ENCODE measurements at regions not wholly inside any gene's neighbourhood (a gene's known extent, or its start where the extent isn't known, plus 50 kb on each side); places are given as distances from the start of the nearest gene placed in this dataset.

DNA sequence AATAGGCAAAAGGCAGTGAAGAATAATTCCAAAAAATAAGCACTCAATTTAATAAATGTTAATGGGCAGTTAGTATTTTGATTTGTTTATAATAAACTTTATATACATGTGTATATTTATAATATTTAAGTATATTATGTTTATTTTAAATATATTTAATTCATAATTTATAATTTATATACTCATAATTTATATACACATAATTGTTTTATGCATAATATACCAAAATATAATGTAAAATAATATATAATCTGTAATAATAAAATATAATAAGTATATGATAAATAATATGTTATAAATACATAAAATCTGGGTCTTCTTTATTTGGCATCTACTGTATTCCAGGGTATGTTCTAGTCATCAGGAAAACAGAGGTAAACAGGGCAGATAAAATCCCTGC is 100.2 kb upstream of the ARID2 start:
- no peak for DNase-seq (ENCODE audit: low read depth)

DNA sequence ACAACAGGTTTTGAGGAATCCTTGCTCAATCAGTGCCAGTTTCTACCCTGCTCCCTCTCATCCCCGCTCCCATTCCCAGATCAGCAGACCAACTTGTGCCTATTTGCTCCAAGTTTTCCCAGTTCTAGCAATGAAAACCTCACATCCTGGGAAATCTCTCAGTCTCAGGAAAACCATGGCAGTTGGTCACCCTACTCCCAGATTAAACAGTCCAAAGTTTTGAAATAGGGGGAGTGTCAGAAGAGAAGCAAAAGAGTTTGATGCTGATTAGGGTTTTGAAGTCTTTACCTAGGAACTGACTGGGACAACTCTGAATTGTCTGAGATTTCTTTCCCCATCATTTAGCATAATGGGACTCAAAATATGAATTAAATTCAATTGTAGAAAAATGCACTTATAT is 95.8 kb upstream of the ARID2 start:
- DNase-seq (ENCODE audit: low read depth): no peak

DNA sequence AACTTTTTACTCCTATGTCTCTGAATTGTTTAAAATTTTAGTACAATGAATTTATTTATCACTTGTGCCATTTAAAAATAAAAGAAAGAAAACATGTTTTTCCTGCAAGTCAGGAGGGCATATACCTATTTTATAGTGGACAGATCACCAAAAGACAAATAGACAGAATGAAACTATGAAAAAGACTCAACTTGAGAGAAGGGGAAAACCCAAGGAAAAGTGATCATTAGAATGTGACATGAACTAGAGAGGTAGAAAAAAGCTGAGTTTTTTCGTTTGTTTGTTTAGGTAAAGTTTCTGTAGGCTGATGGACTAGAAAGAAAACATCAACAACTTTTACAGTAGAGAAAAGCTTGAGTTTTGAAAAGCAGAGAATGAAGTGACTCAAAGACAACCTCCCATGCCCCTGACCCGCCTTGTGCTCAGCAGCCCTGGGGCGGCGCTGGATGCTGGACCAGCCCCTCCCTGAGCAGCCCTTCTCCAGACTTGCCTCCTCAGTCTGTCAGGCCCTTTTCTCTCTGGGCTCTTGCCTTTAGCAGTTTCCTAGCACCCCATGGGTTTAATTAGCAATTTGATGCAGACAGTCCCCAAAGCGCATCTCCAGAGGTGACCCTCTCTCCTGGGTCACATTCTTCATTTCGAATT is 95.1 kb upstream of the ARID2 start:
- DNase-seq (ENCODE audit: low read depth): no peak

DNA sequence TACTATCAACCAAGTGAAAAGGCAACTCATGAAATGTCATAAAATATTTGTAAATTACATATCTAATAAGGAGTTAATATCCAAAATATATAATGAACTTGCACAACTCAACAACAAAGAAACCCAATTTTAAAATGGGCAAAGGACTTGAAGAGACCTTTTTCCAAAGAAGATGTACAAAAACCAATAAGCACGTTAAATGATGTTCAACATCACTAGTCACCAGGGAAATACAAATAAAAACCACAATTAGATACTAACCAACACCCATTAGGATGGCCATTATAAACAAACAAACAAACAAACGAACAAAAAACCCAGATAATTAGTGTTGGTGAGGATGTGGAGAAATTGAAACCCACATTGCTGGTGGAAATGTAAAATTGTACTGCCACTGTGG is 92.3 kb upstream of the ARID2 start:
- no peak for DNase-seq (ENCODE audit: low read depth)

DNA sequence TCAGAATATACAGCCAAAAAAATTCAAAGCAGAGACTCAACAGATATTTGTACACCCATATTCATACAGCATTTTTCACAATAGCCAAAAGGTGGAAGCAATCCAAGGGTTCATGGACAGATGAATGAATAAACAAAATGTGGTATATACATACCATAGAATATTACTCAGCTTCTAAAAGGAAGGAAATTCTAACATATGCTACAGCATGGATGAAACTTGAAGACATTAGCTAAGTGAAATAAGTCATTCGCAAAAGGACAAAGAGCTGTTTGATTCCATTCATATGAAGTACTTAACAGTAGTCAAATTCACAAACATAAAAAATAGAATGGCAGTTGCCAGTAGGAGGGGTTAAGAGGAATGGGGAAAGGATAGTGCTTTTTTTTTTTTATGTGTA is 91.8 kb upstream of the ARID2 start:
- no peak for DNase-seq (ENCODE audit: low read depth)

DNA sequence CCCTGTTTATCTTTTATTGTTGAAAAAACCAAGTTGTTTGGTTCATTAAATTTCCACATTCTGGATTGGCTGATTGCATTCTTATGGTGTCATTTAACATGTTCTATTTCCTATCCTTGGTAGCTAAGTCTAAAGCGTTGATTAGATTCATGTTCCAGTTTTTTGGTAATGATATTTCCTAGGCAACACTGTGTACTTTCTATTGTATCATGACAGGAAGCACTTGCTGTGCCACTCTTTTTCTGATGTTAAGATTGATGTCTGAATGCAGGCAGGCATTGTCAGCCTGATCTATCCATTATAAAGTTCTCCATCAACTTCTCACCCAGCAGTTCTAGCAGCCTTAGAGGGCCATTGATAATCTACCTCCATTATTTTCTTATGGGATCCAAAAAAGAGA is 91.1 kb upstream of the ARID2 start:
- no peak for DNase-seq (ENCODE audit: low read depth)

DNA sequence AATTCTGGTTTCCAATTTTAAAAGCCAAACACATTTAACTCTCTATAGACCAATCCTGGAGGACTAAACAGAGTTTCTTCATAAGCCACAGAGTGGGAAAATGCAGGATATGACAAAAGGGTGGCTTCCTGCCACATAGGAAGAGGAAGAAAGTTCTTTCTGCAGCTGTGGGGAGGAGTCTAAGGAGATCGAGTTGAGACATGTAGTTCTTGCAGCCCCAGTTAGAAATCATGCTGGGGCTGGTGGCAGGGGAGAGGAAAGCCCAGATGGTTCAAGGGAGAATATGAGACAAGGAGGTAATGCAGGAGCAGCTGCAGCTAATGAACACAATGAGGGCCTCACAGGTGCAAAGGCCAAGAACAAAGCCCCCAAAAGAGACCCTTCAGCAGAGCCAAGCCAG is 85.0 kb upstream of the ARID2 start:
- DNase-seq (ENCODE audit: low read depth): no peak

DNA sequence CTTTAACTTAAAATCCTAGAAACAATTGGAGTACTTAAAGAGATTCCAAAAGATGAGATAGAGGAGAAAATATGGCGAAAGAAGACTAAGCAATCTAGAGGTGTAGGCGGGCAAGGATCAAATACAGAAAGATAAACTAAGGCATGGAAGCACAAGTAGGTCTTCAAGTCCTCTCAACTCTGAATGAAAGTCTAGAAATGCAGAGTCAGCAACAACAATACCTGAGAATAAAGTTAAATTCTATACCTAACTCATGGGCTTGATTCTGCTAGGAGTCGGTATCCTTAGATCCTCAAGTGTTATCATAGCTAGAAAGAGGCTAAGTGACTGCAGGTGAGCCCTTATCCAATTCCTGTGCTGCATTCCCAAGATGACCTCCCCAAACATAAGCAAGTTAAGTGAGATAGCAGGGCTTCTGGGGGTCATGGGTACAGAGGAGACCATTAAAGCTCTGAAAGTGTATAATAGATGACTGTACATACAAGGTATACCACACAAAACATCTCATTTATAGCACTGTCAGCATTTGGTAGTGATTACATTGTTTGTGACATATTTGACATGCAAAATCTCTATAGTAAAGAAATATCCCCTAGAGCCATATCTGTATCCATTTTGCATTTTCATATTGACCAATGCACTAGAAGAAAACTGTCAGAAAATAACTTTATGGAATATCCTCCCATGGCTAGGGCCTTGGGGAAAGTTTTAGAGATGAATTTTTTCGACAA is 82.5 kb upstream of the ARID2 start:
- DNase-seq (ENCODE audit: low read depth): no peak

DNA sequence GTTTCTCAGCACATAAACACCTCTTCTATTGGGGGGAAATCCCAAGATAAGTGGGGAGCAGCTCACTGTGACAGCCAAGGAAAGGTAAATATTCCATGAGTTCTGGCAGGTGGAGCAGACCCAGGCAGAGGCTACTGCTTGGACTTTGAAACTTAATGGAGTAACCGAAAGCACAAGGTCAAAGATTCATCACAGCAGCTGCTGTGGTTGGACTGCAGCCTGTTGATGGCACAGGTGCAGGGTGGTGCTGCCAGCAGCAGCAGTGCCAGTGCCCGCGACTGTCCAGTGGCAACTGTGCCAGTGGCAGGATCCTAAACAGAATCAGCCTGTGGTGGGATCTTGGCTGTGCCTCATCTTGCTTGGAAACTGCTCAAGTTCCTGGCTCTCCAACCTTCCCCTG is 81.4 kb upstream of the ARID2 start:
- DNase-seq (ENCODE audit: low read depth): no peak

DNA sequence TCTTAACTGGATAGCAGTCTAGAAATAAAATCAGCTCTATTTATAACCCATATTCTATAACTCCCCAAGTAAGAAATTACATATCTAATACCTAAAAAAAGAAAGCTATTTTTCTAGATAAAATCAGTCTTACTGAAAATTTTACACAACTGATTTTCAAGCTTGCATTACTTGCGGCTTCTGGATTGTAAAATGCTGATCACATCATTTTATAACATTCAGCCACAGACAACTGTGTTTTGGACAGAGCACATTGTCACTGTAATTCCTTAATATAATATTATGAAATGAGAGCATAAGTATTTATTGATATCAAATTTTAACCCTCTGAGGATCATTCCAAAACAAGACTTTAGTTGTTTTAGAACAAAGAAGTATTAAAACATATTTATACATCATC is 78.5 kb upstream of the ARID2 start:
- no peak for DNase-seq (ENCODE audit: low read depth)

DNA sequence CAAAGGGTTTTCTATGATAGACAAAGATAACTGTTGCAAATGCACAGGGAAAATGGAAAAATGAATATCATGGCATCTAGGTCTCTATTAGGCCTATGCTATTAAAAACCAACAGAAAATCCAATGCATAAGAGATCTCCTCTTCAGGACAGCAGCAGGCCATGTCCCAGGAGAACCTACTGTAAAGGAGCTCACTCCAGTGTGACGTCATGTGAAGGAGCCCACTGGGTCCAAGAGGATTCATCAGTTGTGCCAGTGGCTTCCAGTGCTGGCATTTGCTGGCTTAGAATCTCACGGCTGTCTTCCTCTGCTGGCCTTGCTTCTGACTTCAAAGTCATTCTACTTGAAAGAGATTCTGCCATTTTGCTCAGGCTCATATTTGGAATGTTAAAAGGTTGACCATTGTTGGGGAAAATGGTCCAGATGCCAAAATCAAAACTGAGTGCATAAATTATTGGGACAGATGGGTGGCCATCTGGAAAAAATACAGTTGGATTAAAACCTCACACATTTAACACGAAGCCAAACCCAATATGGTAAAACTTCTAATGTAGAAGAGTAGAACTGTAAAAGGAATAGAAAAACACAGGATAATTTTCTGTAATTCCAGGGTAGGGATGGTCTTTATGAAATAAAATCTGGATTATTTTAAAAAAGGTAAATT is 75.4 kb upstream of the ARID2 start:
- DNase-seq (ENCODE audit: low read depth): no peak

DNA sequence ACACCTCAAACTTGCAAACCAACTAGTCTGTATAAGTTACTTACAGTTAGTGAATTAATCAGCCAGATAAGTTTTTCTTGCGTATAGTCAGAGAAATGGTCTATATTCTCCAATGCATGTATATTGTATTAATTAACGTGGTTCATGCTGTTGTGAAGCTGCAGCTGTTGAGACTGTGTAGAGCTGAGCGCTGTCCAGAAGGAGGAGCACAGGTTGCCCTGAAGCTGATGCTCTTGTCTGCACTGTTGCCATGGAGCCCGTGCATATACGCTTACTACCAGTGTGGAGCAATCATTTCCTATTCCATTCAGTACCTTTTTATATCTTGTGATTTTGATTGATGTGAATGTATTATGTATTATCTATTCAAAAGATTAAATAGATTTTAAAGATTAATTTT is 74.3 kb upstream of the ARID2 start:
- DNase-seq (ENCODE audit: low read depth): peak; percentile 60

DNA sequence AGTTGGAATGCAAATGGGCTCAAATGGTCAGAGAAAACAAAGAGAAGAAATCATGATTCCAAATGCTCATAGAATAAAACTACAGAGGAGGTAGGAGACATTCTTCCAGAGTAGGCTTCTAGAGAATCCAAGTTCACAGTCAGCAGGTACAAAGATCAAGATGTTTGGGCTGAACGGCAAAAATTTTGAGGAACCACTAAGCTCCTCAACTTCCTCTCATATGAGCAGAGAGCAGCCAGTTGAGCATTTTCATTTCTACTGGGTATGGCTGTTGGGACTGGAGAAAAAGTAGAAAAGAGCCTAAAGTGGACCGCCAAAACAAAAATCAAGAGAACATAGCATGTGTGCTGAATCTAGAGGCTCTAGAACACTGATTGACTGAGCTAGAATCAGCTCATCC is 73.8 kb upstream of the ARID2 start:
- DNase-seq (ENCODE audit: low read depth): no peak

DNA sequence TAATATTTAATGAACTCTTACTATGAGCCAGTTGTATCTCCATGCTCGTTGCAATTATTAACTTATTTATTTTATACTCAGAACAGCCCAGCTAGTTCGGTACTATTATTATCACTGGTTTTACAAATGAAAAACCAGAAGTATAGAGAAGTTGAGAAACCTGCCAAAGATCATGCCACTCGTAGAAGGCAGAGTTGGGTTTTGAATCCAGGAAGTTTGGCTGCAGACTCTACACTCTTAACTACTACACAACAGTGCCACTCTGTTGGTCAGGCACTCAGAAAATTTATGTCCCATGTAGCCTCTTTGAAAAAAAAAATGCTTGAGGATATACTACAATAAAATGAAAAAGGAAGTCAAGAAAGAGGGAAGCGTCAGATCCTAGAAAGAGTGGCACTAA is 71.5 kb upstream of the ARID2 start:
- DNase-seq (ENCODE audit: low read depth): no peak

DNA sequence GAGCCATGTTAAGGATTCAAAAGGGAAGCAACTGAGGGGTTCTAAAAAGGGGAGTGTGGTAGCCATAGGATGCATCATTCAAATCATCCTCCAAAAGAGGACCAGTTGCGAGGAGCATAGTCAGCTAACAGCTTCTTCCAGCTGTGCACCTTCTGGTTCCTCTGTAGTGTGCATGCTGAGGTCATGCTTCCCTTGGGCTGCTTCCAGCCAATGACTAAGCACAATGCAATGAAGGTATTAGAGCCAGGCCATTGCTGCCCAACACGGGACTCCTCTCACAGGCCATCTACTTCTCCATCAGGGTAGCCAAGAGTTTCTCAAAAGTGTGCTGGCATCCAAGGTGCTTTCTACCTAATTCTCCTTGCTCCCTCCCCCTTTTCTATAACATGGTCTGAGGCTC is 69.2 kb upstream of the ARID2 start:
- no peak for DNase-seq (ENCODE audit: low read depth)

DNA sequence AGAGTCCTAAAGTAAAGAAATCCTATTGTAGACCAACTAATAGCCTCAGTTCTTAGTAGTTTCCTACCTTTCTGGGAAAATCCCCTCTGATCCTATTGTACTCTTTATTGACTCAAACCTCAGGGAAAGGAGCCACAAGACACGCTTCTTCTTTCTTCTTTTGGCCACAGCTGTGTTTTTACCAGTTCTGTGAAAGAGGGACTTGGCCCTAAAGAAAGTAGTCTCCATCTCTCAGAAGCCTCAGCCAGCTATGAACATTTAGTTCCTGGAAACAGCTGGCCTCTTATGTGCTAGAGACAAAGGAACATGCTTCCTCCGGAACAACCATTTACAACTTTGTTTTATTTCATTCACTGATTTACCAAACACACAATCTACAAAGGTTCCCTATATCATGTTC is 66.1 kb upstream of the ARID2 start:
- DNase-seq (ENCODE audit: low read depth): no peak

DNA sequence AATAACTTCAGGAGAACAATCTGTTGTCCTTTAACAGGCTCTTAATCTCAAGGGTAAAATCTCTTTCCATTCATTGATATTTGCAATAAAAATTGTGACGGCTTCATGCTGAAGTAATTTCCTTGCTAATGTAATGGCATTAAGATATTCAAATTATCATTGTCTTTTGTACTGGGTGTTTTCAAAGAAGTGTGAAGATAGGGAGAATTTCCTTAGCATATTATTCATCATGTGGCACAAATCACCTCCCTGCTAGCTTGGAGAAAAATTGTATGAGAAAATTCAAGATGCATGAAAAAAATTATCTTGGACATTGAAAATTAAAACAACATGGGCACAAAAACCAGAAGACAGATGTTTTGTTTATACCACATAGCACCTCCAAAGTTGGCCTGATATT is 63.6 kb upstream of the ARID2 start:
- no peak for DNase-seq (ENCODE audit: low read depth)

DNA sequence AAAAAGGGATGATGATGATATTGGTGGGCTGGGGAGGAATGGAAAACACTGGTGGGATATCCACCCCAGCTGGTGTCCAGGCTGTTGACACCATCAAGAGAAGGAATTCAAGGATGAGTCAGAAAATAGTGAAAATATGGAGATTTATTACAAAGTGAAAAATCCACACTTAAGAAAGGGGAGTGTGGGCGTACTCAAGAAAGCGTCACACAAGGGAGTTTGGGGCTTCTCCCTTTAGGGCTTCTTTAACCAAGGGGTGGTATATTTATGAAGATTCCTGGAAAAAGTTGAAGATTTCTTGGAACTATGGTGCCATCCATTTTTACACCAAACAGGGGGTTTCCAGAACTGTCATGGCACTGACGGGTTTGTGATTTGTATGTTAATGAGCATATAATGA is 63.1 kb upstream of the ARID2 start:
- no peak for DNase-seq (ENCODE audit: low read depth)

DNA sequence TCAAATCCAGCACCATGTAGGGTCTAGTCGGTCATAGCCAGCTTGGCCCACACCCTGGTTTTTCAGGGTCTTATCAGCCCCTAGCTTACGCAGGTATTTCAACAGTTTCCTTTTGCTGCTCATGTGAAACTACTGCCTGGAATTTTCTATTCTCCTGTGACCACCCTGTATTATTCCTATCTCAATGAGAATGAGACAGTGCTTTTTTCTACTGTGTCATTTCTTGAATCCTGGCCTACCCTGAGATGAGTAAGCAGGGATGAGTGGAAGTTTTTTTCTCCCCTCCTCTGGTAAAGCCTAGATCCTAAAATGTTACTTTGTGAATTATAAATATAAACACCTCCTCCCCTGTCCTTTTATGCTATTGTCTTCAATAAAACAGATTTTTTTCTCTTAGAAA is 62.7 kb upstream of the ARID2 start:
- no peak for DNase-seq (ENCODE audit: low read depth)

DNA sequence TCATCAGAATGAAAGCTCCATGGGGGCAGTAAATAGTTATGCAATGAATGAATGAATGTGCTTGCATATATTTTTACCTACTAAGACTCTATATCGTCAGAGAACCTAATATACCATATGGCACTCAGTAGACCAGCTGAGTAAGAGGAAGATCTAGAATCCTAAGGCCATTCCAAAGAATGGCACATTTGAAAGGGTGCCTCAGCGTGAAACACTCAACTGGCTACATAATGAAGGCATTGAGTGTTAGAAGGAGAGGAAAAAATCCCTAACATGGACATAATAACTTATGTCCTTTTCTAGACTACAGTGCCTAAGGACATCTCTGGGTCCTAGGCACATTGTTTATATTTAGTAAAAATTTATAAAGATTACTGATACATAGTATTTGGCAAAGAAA is 61.7 kb upstream of the ARID2 start:
- no peak for DNase-seq (ENCODE audit: low read depth)

DNA sequence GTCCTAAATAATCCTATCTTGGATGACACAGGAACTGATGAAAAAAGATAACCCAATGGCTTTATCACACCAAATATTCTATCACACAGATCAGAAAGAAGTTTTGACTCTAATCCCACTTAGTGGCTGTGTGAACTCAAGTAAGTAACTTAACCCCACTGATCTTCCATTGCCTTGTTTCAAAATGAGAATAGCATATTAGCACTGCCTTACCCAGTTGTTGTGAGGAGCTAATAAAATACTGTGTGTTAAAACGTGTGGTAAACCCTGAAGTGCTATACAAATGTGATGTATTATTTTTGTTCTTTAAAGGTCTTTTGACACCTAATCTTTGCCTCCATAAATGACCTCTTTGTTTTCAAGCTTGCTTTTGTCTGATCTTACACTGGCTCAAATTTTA is 60.9 kb upstream of the ARID2 start:
- no peak for DNase-seq (ENCODE audit: low read depth)

DNA sequence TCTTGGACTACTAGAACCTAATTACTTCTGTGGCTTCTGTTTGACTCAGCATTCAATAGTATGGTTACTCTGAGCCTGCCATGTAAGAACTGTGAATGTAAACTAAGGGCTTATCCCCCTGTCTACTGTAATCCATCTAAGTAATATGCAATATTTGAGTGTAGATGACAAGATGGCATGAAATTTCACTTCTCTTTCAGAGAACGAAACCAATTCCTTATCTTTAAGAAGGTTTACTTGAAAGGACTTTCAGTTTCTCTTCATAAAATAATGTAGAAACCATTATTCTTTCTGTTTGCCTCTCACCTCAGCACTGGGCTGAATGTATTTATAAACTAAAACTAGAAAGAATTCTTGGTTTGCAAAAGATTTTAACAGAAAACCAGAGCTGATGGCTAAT is 60.4 kb upstream of the ARID2 start:
- DNase-seq (ENCODE audit: low read depth): no peak

DNA sequence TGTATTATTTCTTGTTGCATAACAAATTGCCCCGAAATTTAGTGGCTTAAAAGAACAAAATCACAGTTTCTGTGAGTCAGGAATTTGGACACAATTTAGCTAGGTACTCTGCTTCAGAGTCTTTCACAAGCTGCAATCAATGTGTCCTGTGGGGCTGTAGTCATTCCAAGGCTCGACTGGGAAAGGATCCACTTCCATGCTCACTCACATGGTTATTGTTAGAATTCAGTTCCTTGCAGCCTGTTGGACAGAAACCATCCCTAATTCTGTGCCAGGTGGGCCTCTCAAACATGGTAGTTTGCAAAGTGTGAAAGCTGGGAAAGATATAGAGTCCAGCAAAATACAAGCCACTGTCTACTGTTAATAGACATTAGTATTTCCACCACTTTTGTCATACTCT is 59.7 kb upstream of the ARID2 start:
- no peak for DNase-seq (ENCODE audit: low read depth)
